GM12875 (cell line): ENCODE measurements at regions not wholly inside any gene's neighbourhood (a gene's known extent, or its start where the extent isn't known, plus 50 kb on each side); places are given as distances from the start of the nearest gene placed in this dataset.

Source experiments
- H3K4me3 ChIP-seq: one replicate; pipeline ENCODE4 v1.5.1; 2011; ENCODE audit warnings: low read depth, low read length, control low read depth
- CTCF ChIP-seq: IDR thresholded peaks from 2 replicates; pipeline ENCODE4 v1.5.1; 2011; ENCODE audit warnings: low read depth, mild to moderate bottlenecking, control low read depth, inconsistent platforms, low read length, moderate library complexity, borderline replicate concordance; ENCODE audit not compliant: insufficient read depth

DNA sequence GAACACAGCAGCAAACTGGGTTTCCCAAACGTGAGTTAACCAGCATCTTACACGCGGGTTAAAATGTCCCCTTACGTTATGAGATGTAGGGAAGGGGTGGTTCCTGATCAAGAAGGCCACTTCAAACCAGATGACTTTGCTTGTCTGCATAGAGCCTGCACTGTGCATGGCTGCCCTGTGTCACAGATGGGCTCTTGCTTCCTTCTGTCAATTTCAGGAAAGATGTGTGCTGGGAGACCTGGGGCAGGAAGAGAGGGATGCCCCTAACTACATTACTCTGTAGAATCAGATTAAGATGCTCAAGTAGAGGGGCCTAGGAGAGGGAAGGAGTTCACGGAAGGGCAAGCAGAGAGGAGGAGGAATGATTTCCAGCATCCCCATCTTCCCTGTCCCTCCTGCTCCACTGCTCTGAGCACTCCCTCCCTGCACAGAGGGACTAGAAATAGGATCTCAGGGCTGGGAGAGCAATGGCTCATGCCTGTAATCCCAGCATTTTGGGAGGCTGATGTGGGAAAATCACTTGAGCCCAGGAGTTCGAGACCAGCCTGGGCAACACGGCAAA is 63.5 kb upstream of the ZMYND8 start:
- no peak for TF ChIP-seq CTCF
- no peak overlapping the region for H3K4me3 ChIP-seq

DNA sequence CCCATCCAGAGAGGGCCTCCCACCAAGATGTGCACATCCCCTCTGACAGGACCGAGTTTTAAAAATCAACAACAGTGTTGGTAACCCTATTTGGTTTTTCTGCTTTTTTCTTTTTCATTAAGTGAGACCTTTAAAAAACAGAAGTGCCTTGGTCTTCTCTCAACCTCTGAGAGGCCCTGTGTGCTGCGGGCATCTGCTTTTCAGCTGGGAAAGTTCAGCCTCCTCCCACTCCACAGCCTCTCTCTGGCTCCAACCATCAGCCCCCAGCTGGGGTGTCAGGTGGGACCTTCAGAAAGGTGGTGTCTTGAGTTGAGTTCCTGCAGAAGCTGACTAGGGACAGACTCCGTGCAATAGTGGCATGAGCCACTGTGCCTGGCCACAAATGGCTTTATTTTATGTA is 64.6 kb upstream of the ZMYND8 start:
- no peak for TF ChIP-seq CTCF
- no peak overlapping the region for H3K4me3 ChIP-seq

DNA sequence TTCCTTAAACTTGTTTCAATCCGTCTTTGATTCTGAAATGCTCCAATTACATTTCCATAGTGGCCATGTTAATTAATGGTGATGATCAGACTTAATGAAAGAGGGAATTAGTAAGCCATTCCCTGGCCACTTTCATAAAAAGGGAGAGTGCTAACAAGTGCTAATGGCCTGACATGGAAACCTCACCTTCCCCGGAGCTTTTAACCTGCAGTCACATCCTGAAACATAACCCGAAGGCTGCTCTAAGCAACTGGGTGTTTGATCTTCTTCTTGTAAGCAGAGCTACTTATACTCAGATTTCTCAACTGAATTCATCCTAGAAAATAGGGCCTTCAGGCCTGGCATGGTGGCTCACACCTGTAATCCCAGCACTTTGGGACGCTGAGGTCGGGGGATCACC is 67.1 kb upstream of the ZMYND8 start:
- TF ChIP-seq CTCF: no peak
- H3K4me3 ChIP-seq: no peak overlapping the region

GRCh38 chr20:47427067-47427466 is 70.6 kb upstream of the ZMYND8 start:
- no peak overlapping the region for H3K4me3 ChIP-seq
- TF ChIP-seq CTCF: no peak

GRCh38 chr20:47427746-47428145 is 71.2 kb upstream of the ZMYND8 start:
- H3K4me3 ChIP-seq: no peak overlapping the region
- TF ChIP-seq CTCF: no peak

DNA sequence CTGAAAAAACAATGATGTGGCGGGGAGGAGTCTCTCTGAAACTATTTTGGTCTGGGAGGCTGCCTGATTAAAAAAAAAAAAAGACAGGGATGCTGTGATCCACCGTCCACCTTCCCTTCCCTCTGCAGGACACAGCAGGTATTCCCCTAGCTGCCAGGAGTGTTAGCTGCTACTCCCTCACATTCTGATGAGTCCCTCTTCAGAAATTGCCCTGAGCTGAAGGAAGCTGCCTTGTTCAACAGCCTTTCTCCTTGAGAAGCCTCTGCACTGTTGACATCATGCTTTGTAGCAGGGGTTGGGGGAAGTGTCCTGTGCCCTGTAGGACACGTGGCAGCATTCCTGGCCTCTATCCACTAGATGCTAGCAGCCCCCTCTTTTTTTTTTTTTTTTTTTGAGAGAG is 71.7 kb upstream of the ZMYND8 start:
- no peak for TF ChIP-seq CTCF
- no peak overlapping the region for H3K4me3 ChIP-seq

- no peak overlapping the region for H3K4me3 ChIP-seq
- TF ChIP-seq CTCF: no peak
These were observed 72.4 kb upstream of the ZMYND8 start for GRCh38 chr20:47428851-47429336.
